ENCODE measurements at regions not wholly inside any gene's neighbourhood (a gene's known extent, or its start where the extent isn't known, plus 50 kb on each side); places are given as distances from the start of the nearest gene placed in this dataset.

- no peak for TF ChIP-seq ZNF462 (CRISPR knock-in tag; IDR thresholded peaks at IDR 0.05)
These were observed 112.8 kb downstream of the C1D start (continued) for GRCh38 chr2:67950018-67950417.

DNA sequence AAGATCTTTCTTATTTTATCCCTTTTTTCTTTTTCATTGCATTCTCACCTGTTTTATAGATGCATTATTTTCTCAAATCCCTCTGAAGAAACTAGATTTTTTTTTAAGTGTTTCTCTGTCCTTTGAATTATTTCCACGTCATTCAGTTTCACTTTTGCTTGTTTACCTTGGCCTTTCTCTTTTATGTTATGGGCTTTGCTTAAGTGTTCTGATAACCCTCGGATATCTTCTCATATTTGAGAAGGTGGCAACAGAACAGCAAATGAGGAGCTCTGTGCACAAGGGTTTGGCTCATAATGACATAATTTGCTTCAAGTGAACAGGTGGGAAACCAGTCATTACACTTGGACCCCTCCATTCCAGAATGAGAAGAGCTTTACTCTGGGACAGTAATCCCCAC is 111.9 kb downstream of the C1D start:
- Histone ChIP-seq H3F3A (replicated peaks; ENCODE audit: low read depth) (no peaks in the 10 kb centered on the region), H3K79me2 (replicated peaks; ENCODE audit: insufficient read depth) (no peaks in the 10 kb centered on the region), H3K27me3 (ENCODE audit: insufficient read depth) (no peaks in the 10 kb centered on the region), H3K27ac (ENCODE audit: low read depth) (no peak overlapping the region), H3K9me2 (ENCODE audit: insufficient read depth) (no peaks in the 10 kb centered on the region), H4K20me1 (replicated peaks; ENCODE audit: insufficient read depth) (no peaks in the 10 kb centered on the region), H3K4me3 (no peak overlapping the region), H3K4me1 (ENCODE audit: insufficient read depth) (no peaks in the 10 kb centered on the region), H3K4me2 (no peak overlapping the region), H3K36me3 (ENCODE audit: insufficient read depth) (no peaks in the 10 kb centered on the region), H2AFZ (no peak overlapping the region)
- DNase-seq (ENCODE audit: low spot score) = no peak
- no peak overlapping the region for H3K4me3 Mint-ChIP-seq
- H3K27ac Mint-ChIP-seq = no peak overlapping the region
- peaks cover 2% of the 10 kb centered on the region for H3K27me3 Mint-ChIP-seq (ENCODE audit: insufficient read depth, low read depth, poor library complexity)
- H3K36me3 Mint-ChIP-seq (ENCODE audit: low read depth) = no peaks in the 10 kb centered on the region
- TF ChIP-seq JUNB (IDR thresholded peaks at IDR 0.05; ENCODE audit: unreplicated experiment) (no peak), ZNF114 (CRISPR knock-in tag; IDR thresholded peaks at IDR 0.05) (no peak), EZH2 (IDR thresholded peaks at IDR 0.05; ENCODE audit: low read depth, unreplicated experiment) (no peak), POLR2AphosphoS5 (IDR thresholded peaks at IDR 0.05; ENCODE audit: low read depth) (no peak), CTCF (conservative IDR thresholded peaks at IDR 0.05; ENCODE audit: low read depth in 2 of 2) (no peak), EZH2phosphoT487 (IDR thresholded peaks at IDR 0.05; ENCODE audit: unreplicated experiment) (no peak), STAT1 (IDR thresholded peaks at IDR 0.05; ENCODE audit: unreplicated experiment) (no peak), CREB1 (CRISPR knock-in tag; IDR thresholded peaks at IDR 0.05; ENCODE audit: low read depth) (no peak), NANOG (IDR thresholded peaks at IDR 0.05; ENCODE audit: borderline replicate concordance) (no peak)
- TF ChIP-seq, protein P1, sequence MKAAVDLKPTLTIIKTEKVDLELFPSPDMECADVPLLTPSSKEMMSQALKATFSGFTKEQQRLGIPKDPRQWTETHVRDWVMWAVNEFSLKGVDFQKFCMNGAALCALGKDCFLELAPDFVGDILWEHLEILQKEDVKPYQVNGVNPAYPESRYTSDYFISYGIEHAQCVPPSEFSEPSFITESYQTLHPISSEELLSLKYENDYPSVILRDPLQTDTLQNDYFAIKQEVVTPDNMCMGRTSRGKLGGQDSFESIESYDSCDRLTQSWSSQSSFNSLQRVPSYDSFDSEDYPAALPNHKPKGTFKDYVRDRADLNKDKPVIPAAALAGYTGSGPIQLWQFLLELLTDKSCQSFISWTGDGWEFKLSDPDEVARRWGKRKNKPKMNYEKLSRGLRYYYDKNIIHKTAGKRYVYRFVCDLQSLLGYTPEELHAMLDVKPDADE (IDR thresholded peaks at IDR 0.05) = no peak
- TF ChIP-seq, protein P2, sequence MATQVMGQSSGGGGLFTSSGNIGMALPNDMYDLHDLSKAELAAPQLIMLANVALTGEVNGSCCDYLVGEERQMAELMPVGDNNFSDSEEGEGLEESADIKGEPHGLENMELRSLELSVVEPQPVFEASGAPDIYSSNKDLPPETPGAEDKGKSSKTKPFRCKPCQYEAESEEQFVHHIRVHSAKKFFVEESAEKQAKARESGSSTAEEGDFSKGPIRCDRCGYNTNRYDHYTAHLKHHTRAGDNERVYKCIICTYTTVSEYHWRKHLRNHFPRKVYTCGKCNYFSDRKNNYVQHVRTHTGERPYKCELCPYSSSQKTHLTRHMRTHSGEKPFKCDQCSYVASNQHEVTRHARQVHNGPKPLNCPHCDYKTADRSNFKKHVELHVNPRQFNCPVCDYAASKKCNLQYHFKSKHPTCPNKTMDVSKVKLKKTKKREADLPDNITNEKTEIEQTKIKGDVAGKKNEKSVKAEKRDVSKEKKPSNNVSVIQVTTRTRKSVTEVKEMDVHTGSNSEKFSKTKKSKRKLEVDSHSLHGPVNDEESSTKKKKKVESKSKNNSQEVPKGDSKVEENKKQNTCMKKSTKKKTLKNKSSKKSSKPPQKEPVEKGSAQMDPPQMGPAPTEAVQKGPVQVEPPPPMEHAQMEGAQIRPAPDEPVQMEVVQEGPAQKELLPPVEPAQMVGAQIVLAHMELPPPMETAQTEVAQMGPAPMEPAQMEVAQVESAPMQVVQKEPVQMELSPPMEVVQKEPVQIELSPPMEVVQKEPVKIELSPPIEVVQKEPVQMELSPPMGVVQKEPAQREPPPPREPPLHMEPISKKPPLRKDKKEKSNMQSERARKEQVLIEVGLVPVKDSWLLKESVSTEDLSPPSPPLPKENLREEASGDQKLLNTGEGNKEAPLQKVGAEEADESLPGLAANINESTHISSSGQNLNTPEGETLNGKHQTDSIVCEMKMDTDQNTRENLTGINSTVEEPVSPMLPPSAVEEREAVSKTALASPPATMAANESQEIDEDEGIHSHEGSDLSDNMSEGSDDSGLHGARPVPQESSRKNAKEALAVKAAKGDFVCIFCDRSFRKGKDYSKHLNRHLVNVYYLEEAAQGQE (IDR thresholded peaks at IDR 0.05; ENCODE audit: unreplicated experiment) = no peak
- no peak for ATAC-seq
- H3K9me3 Mint-ChIP-seq = no peaks in the 10 kb centered on the region
- H3K4me1 Mint-ChIP-seq = peaks cover 10% of the 10 kb centered on the region
